ENCODE measurements at regions not wholly inside any gene's neighbourhood (a gene's known extent, or its start where the extent isn't known, plus 50 kb on each side); places are given as distances from the start of the nearest gene placed in this dataset.

DNA sequence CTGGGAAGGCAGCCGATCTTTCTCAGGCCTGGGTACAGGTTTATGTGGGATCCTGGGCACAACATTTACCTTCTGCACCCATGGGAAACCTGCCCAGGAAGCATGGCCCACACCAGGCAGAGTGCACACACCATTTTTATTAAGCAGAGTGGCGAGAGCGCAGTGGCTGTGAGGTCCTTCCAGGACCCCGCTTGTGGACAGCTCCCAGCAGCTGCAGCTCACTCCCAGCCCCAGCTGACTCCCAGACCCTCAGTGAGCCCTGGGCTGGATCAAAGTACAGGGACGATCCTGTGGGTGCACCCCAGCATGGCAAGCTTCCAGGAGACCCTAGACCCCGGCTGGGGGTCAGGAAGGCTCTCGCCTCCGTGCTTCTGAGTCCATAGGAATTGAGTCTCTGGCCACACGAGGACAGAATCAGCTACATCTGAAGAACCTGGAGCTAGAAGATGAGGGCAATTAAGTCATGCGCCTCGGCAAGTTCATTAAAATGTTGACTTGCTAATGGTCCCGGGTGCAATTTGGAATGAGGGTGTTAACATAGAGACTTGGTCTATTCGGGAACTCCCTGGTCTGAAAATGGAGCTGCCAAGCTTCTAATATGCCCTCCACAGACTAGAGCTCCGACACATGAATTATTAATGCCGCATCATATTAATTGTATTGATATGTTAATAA is 65.4 kb upstream of the SLCO4A1 start:
- Histone ChIP-seq H3K4me3 (no peak overlapping the region), H3K36me3 (no peaks in the 10 kb centered on the region), H3K27ac (no peak overlapping the region), H3K9me3 (peaks cover 0 to 3% (median 0%) of the 10 kb centered on the region in 8 donors), H3K4me1 (peaks cover 0 to 6% (median 0%) of the 10 kb centered on the region in 6 donors), H3K27me3 (replicated peaks in 1 of 7) (peaks cover 0 to 91% (median 60%) of the 10 kb centered on the region in 7 donors)
- no peak for DNase-seq
- intact Hi-C loops (cut with DNase I; ENCODE audit: low total_unique reads): no loop called here
- TF ChIP-seq POLR2A (IDR thresholded peaks at IDR 0.05) (no peak), POLR2AphosphoS5 (IDR thresholded peaks at IDR 0.05) (no peak), CTCF (IDR thresholded peaks at IDR 0.05 in 8 of 11, conservative IDR thresholded peaks at IDR 0.05 in 3 of 11) (no peak)
- 37 to 48% (median 43%) methylated on average over 12 to 15 of the region's 15 CpGs for WGBS, 5 donors

- no peaks in the 10 kb centered on the region for H3K36me3 ChIP-seq
- H3K27me3 ChIP-seq (replicated peaks in 1 of 7): peaks cover 0 to 96% (median 64%) of the 10 kb centered on the region in 7 donors
- no peak for TF ChIP-seq CTCF (IDR thresholded peaks at IDR 0.05 in 8 of 11, conservative IDR thresholded peaks at IDR 0.05 in 3 of 11)
- TF ChIP-seq POLR2AphosphoS5 (IDR thresholded peaks at IDR 0.05): no peak
- no peak for TF ChIP-seq POLR2A (IDR thresholded peaks at IDR 0.05)
- no peak overlapping the region for H3K27ac ChIP-seq
- H3K4me3 ChIP-seq: no peak overlapping the region
- intact Hi-C loops (cut with DNase I; ENCODE audit: low total_unique reads): no loop called here
- no peaks in the 10 kb centered on the region for H3K9me3 ChIP-seq
- DNase-seq: no peak
- H3K4me1 ChIP-seq: peaks cover 0 to 11% (median 0%) of the 10 kb centered on the region in 6 donors
- WGBS, 5 donors: 33 to 39% (median 34%) methylated on average over 8 to 14 of the region's 14 CpGs
Measured at GRCh38 chr20:62577490-62577836, 64.8 kb upstream of the SLCO4A1 start.

- Histone ChIP-seq H3K27ac (no peak overlapping the region), H3K36me3 (no peaks in the 10 kb centered on the region), H3K4me1 (peaks cover 0 to 12% (median 0%) of the 10 kb centered on the region in 6 donors), H3K9me3 (no peaks in the 10 kb centered on the region), H3K4me3 (no peak overlapping the region), H3K27me3 (replicated peaks in 1 of 7) (peaks cover 0 to 95% (median 64%) of the 10 kb centered on the region in 7 donors)
- intact Hi-C loops (cut with DNase I; ENCODE audit: low total_unique reads): no loop called here
- no peak for DNase-seq
- TF ChIP-seq POLR2A (IDR thresholded peaks at IDR 0.05) (no peak), POLR2AphosphoS5 (IDR thresholded peaks at IDR 0.05) (no peak), CTCF (IDR thresholded peaks at IDR 0.05 in 8 of 11, conservative IDR thresholded peaks at IDR 0.05 in 3 of 11) (no peak)
- WGBS, 5 donors: 38 to 71% (median 56%) methylated on average over 9 to 20 of the region's 20 CpGs
Measured at GRCh38 chr20:62578294-62578897, 63.9 kb upstream of the SLCO4A1 start.

GRCh38 chr20:62580052-62580451 is 62.3 kb upstream of the SLCO4A1 start:
- Histone ChIP-seq H3K9me3 (no peaks in the 10 kb centered on the region), H3K4me3 (no peak overlapping the region), H3K36me3 (no peaks in the 10 kb centered on the region), H3K27me3 (replicated peaks in 1 of 7) (peaks cover 0 to 95% (median 76%) of the 10 kb centered on the region in 7 donors), H3K27ac (no peak overlapping the region), H3K4me1 (peaks cover 0 to 12% (median 0%) of the 10 kb centered on the region in 6 donors)
- no peak for DNase-seq
- 45 to 57% (median 51%) methylated on average over 8 to 10 of the region's 10 CpGs for WGBS, 5 donors
- TF ChIP-seq POLR2A (IDR thresholded peaks at IDR 0.05): no peak
- TF ChIP-seq CTCF (IDR thresholded peaks at IDR 0.05 in 8 of 11, conservative IDR thresholded peaks at IDR 0.05 in 3 of 11): no peak
- no peak for TF ChIP-seq POLR2AphosphoS5 (IDR thresholded peaks at IDR 0.05)
- intact Hi-C loops (cut with DNase I; ENCODE audit: low total_unique reads): no loop called here

All from spleen (tissue), 11 donors.